ENCODE measurements at regions not wholly inside any gene's neighbourhood (a gene's known extent, or its start where the extent isn't known, plus 50 kb on each side); places are given as distances from the start of the nearest gene placed in this dataset.

GRCh38 chr10:128369101-128369650 is 243.0 kb upstream of the MKI67 start:
- intact Hi-C loops (cut with micrococcal nuclease), result no loop called here

- intact Hi-C loops (cut with micrococcal nuclease), result no loop called here
Measured at GRCh38 chr10:128373071-128373749, 247.0 kb upstream of the MKI67 start.

- intact Hi-C loops (cut with micrococcal nuclease), result no loop called here
Measured at GRCh38 chr10:128373831-128374230, 247.6 kb upstream of the MKI67 start.

- intact Hi-C loops (cut with micrococcal nuclease), result no loop called here
Measured at GRCh38 chr10:128375171-128375570, 248.9 kb upstream of the MKI67 start.

GRCh38 chr10:128377364-128377987 is 251.3 kb upstream of the MKI67 start:
- intact Hi-C loops (cut with micrococcal nuclease), result no loop called here

- intact Hi-C loops (cut with micrococcal nuclease), result no loop called here
Measured at GRCh38 chr10:128377988-128378387, 251.8 kb upstream of the MKI67 start.

- intact Hi-C loops (cut with micrococcal nuclease), result no loop called here
Measured at GRCh38 chr10:128380946-128381345, 254.7 kb upstream of the MKI67 start.

GRCh38 chr10:128382225-128382624 is 256.0 kb upstream of the MKI67 start:
- intact Hi-C loops (cut with micrococcal nuclease), result no loop called here

GRCh38 chr10:128384831-128385230 is 258.6 kb upstream of the MKI67 start:
- intact Hi-C loops (cut with micrococcal nuclease), result no loop called here

GRCh38 chr10:128386231-128386630 is 260.0 kb upstream of the MKI67 start:
- intact Hi-C loops (cut with micrococcal nuclease), result no loop called here

GRCh38 chr10:128386816-128387604 is 260.8 kb upstream of the MKI67 start:
- intact Hi-C loops (cut with micrococcal nuclease), result no loop called here

GRCh38 chr10:128390596-128390995 is 264.4 kb upstream of the MKI67 start:
- intact Hi-C loops (cut with micrococcal nuclease), result no loop called here

GRCh38 chr10:128393546-128393945 is 267.3 kb upstream of the MKI67 start:
- intact Hi-C loops (cut with micrococcal nuclease), result no loop called here

- intact Hi-C loops (cut with micrococcal nuclease), result no loop called here
Measured at GRCh38 chr10:128398118-128398517, 271.9 kb upstream of the MKI67 start.

- intact Hi-C loops (cut with micrococcal nuclease), result no loop called here
Measured at GRCh38 chr10:128398999-128399398, 272.8 kb upstream of the MKI67 start.

- intact Hi-C loops (cut with micrococcal nuclease), result no loop called here
Measured at GRCh38 chr10:128400564-128400963, 274.3 kb upstream of the MKI67 start.

- intact Hi-C loops (cut with micrococcal nuclease), result no loop called here
Measured at GRCh38 chr10:128405450-128405849, 279.2 kb upstream of the MKI67 start.

- intact Hi-C loops (cut with micrococcal nuclease), result no loop called here
Measured at GRCh38 chr10:128411643-128412042, 285.4 kb upstream of the MKI67 start.

- intact Hi-C loops (cut with micrococcal nuclease), result no loop called here
Measured at GRCh38 chr10:128414568-128414967, 288.3 kb upstream of the MKI67 start.

GRCh38 chr10:128416231-128416630 is 290.0 kb upstream of the MKI67 start:
- intact Hi-C loops (cut with micrococcal nuclease), result no loop called here

- intact Hi-C loops (cut with micrococcal nuclease), result no loop called here
Measured at GRCh38 chr10:128417826-128418225, 291.6 kb upstream of the MKI67 start.

- intact Hi-C loops (cut with micrococcal nuclease), result no loop called here
Measured at GRCh38 chr10:128418819-128419218, 292.6 kb upstream of the MKI67 start.
